HG02973 (cell line): ENCODE measurements at regions not wholly inside any gene's neighbourhood (a gene's known extent, or its start where the extent isn't known, plus 50 kb on each side); places are given as distances from the start of the nearest gene placed in this dataset.
A peak's percentile ranks its signal among the peaks of the same experiment; 100 is the strongest.

Experiments used
- ATAC-seq: cut with Tn5 transposase; IDR thresholded peaks from one replicate; pipeline ENCODE4 v1.9.1; 2021; ENCODE audit warnings: moderate library complexity; ENCODE audit not compliant: unreplicated experiment

- no peak for ATAC-seq
These were observed 306.6 kb downstream of the SPATA31D1 start for GRCh38 chr9:82295181-82295580.

GRCh38 chr9:82299870-82300269, 311.3 kb downstream of the SPATA31D1 start:
- ATAC-seq: peak; percentile 66

- ATAC-seq: no peak
These were observed 314.5 kb downstream of the SPATA31D1 start for GRCh38 chr9:82302968-82303655.

- no peak for ATAC-seq
These were observed 320.3 kb downstream of the SPATA31D1 start for GRCh38 chr9:82308836-82309235.

- no peak for ATAC-seq
These were observed 325.1 kb downstream of the SPATA31D1 start for GRCh38 chr9:82313697-82314096.

- ATAC-seq: no peak
These were observed 332.0 kb downstream of the SPATA31D1 start for GRCh38 chr9:82320566-82320965.

- ATAC-seq: no peak
These were observed 337.3 kb downstream of the SPATA31D1 start for GRCh38 chr9:82325907-82326306.

- no peak for ATAC-seq
These were observed 339.1 kb downstream of the SPATA31D1 start for GRCh38 chr9:82327641-82328040.

- ATAC-seq: no peak
These were observed 342.5 kb downstream of the SPATA31D1 start for GRCh38 chr9:82331079-82331478.

GRCh38 chr9:82332018-82332773, 343.6 kb downstream of the SPATA31D1 start:
- ATAC-seq: no peak

GRCh38 chr9:82332774-82333152, 344.2 kb downstream of the SPATA31D1 start:
- no peak for ATAC-seq

- ATAC-seq: no peak
These were observed 345.1 kb downstream of the SPATA31D1 start for GRCh38 chr9:82333671-82334070.

GRCh38 chr9:82334286-82334685, 345.7 kb downstream of the SPATA31D1 start:
- no peak for ATAC-seq

- no peak for ATAC-seq
These were observed 348.8 kb downstream of the SPATA31D1 start for GRCh38 chr9:82337351-82337750.

GRCh38 chr9:82342046-82342445, 353.5 kb downstream of the SPATA31D1 start:
- no peak for ATAC-seq

- ATAC-seq: no peak
These were observed 357.5 kb downstream of the SPATA31D1 start for GRCh38 chr9:82346040-82346439.

GRCh38 chr9:82353631-82354278, 365.2 kb downstream of the SPATA31D1 start:
- no peak for ATAC-seq

- no peak for ATAC-seq
These were observed 365.7 kb downstream of the SPATA31D1 start for GRCh38 chr9:82354279-82354659.

- no peak for ATAC-seq
These were observed 367.6 kb downstream of the SPATA31D1 start for GRCh38 chr9:82356131-82356530.

GRCh38 chr9:82356871-82357270, 368.3 kb downstream of the SPATA31D1 start:
- no peak for ATAC-seq

GRCh38 chr9:82363198-82363597, 374.6 kb downstream of the SPATA31D1 start:
- ATAC-seq: no peak

GRCh38 chr9:82363682-82364081, 375.1 kb downstream of the SPATA31D1 start:
- no peak for ATAC-seq
